ENCODE measurements at regions not wholly inside any gene's neighbourhood (a gene's known extent, or its start where the extent isn't known, plus 50 kb on each side); places are given as distances from the start of the nearest gene placed in this dataset.

DNA sequence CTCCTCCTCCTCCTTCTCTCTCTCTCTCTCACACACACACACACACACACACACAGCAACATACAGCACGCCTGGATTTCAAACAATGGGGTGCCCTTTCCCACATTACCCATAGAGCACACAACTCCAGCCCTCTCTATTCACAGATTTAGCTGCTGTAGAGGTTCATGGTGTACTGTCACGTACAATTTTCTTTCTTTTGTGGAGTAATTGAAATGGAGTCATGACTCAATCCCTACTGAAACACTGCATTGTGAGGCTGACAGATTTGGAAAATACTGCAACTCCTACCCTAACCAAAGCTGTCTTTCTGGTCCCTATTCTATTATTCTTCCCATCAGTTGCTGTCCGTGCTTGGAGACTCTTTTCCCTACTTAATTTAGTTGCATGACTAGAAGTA, 166.9 kb downstream of the EDN1 start:
- TF ChIP-seq, protein P1, sequence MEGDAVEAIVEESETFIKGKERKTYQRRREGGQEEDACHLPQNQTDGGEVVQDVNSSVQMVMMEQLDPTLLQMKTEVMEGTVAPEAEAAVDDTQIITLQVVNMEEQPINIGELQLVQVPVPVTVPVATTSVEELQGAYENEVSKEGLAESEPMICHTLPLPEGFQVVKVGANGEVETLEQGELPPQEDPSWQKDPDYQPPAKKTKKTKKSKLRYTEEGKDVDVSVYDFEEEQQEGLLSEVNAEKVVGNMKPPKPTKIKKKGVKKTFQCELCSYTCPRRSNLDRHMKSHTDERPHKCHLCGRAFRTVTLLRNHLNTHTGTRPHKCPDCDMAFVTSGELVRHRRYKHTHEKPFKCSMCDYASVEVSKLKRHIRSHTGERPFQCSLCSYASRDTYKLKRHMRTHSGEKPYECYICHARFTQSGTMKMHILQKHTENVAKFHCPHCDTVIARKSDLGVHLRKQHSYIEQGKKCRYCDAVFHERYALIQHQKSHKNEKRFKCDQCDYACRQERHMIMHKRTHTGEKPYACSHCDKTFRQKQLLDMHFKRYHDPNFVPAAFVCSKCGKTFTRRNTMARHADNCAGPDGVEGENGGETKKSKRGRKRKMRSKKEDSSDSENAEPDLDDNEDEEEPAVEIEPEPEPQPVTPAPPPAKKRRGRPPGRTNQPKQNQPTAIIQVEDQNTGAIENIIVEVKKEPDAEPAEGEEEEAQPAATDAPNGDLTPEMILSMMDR (IDR thresholded peaks at IDR 0.05): no peak
- Mint-ChIP-seq H3K4me1 (ENCODE audit: low read depth) (peaks cover 11% of the 10 kb centered on the region), H3K4me3 (ENCODE audit: unreplicated experiment) (no peak overlapping the region), H3K9me3 (ENCODE audit: low read depth) (peaks cover 16% of the 10 kb centered on the region), H3K36me3 (ENCODE audit: low read depth) (peaks cover 6% of the 10 kb centered on the region), H3K27me3 (ENCODE audit: low read depth) (peaks cover 5% of the 10 kb centered on the region), H3K27ac (ENCODE audit: unreplicated experiment) (no peak overlapping the region)
- no peak for DNase-seq (ENCODE audit: low spot score)

DNA sequence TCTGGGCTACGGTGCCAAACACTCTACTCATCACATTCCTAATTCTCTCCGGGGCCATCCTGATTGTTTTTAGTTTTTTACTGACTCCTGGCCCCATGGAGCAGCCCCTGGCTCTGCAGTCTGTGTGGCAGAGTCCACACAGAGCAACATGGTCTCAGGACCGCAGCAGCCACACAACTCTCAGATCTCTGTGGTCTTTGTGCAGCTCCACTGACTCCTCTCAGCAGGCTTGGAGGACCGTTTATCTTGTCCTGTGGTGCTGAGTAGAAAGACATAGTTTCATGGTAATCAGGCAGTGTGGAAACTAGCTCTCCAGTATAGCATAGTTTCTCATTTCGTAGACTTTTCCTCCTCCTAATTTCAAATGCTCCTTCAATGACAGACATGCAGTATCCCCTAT, 168.4 kb downstream of the EDN1 start:
- Mint-ChIP-seq H3K27me3 (ENCODE audit: low read depth) (peaks cover 5% of the 10 kb centered on the region), H3K4me1 (ENCODE audit: low read depth) (peaks cover 11% of the 10 kb centered on the region), H3K36me3 (ENCODE audit: low read depth) (peaks cover 3% of the 10 kb centered on the region), H3K9me3 (ENCODE audit: low read depth) (peaks cover 10% of the 10 kb centered on the region), H3K4me3 (ENCODE audit: unreplicated experiment) (no peak overlapping the region), H3K27ac (ENCODE audit: unreplicated experiment) (no peak overlapping the region)
- no peak for DNase-seq (ENCODE audit: low spot score)
- TF ChIP-seq, protein P1 (IDR thresholded peaks at IDR 0.05): no peak

DNA sequence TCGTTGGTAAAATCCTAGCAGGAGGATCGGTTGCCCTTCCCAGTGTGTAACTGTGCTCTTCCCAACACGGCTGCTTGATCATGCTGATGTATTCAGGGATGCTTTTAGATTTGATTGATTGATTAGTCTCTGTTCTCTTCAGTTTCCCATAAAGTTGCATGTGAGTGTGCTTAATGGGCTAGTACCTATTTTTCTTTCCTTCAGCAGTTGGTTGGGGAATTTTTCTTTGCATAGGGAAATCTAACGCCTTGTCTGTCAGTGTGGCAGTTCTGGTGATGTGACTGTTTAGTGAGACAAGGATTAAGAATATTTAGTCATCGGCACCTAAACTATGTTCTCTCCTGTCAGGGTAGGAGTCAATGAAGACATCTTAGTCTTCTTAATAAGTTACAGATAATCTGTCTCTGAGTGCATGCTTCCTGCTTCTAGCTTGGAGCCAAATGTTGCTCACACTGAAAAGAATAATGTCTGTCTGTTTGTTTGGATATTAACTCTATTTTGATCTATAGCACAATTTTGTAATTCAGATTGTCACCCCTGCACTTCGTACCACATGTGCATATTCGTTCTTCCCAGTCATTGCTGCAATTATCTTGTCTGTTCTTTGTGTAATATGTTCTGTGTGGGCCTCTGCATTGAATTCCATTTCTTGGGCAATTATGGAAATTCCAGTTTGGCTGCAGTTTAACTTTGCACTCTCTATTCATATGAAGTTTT, 169.9 kb downstream of the EDN1 start:
- Mint-ChIP-seq H3K4me3 (ENCODE audit: unreplicated experiment) (no peak overlapping the region), H3K27ac (ENCODE audit: unreplicated experiment) (no peak overlapping the region), H3K9me3 (ENCODE audit: low read depth) (no peaks in the 10 kb centered on the region), H3K27me3 (ENCODE audit: low read depth) (peaks cover 5% of the 10 kb centered on the region), H3K4me1 (ENCODE audit: low read depth) (peaks cover 11% of the 10 kb centered on the region), H3K36me3 (ENCODE audit: low read depth) (no peaks in the 10 kb centered on the region)
- no peak for DNase-seq (ENCODE audit: low spot score)
- TF ChIP-seq, protein P1 (IDR thresholded peaks at IDR 0.05): no peak

DNA sequence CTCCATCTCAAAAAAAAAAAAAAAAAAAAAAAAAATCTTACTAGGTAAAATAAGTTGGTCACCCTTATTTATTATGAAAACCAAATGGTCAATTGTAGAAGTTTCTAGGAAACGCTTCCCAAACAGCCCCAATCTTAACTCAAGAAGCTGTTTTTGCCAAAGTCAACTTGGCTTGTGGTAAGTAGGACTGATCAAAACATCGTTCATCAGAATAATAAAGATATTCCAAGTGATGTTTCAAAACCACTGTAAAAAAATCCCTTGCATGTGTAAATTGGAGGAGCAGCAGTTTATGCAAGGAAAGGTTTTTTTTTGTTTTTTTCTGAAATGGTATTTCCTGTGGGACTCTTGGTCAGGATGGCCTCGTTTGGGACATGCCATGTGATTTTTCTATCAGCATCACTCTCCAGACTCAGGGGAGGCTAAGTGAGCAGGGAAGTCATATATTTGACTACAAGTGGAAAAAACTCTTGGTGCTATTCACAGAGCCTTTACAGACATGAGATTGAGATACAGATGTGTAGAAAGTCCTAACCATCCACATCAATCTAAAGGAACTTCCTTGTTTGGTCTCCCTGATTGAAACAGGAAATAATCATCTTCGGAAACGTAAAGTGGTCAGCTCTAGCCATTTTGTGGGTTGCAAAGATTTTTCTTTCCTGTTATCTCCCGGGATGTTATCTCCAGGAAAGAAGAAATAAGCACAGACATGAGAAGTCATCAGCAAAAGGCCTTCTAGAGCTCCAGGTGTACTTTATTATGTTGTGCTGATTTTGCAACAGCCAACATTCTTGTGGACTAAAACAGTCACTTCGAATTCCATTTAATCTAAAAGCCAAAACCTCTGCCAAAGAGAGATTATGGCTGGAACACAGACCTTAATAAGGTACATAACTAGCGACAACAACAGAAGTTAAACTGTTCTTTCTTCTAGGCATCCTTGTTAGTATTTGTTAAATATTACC, 177.8 kb downstream of the EDN1 start:
- no peak overlapping the region for H3K4me3 Mint-ChIP-seq (ENCODE audit: unreplicated experiment)
- TF ChIP-seq, protein P1 (IDR thresholded peaks at IDR 0.05): no peak
- H3K9me3 Mint-ChIP-seq (ENCODE audit: low read depth): peaks cover 2% of the 10 kb centered on the region
- H3K27me3 Mint-ChIP-seq (ENCODE audit: low read depth): no peaks in the 10 kb centered on the region
- H3K4me1 Mint-ChIP-seq (ENCODE audit: low read depth): peaks cover 5% of the 10 kb centered on the region
- DNase-seq (ENCODE audit: low spot score): no peak
- no peaks in the 10 kb centered on the region for H3K36me3 Mint-ChIP-seq (ENCODE audit: low read depth)
- H3K27ac Mint-ChIP-seq (ENCODE audit: unreplicated experiment): no peak overlapping the region

DNA sequence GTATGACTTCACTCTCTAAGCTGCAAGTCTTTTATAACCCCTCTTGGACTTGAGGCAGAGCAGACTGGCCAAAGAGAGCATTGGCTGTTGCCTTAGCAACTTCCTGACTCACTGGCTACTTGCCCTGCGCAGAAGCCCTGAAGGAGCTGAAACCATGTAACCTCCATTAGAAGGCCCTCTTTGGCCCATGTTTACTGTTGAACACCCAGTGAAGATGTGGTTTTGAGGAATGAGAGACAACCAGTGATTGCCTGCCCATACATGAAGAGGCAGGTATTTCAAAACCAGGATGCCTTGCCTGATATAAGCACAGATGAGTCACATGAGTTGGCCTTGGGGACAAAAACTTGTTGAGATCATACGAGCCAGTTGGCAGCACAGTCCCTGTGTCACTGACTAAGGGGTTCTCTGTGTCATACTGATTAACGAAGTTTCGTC, 182.5 kb downstream of the EDN1 start:
- TF ChIP-seq, protein P1 (IDR thresholded peaks at IDR 0.05): no peak
- Mint-ChIP-seq H3K36me3 (ENCODE audit: low read depth) (no peaks in the 10 kb centered on the region), H3K9me3 (ENCODE audit: low read depth) (peaks cover 2% of the 10 kb centered on the region), H3K27ac (ENCODE audit: unreplicated experiment) (no peak overlapping the region), H3K4me1 (ENCODE audit: low read depth) (peaks cover 8% of the 10 kb centered on the region), H3K27me3 (ENCODE audit: low read depth) (no peaks in the 10 kb centered on the region), H3K4me3 (ENCODE audit: unreplicated experiment) (no peak overlapping the region)
- no peak for DNase-seq (ENCODE audit: low spot score)
